ENCODE measurements at regions not wholly inside any gene's neighbourhood (a gene's known extent, or its start where the extent isn't known, plus 50 kb on each side); places are given as distances from the start of the nearest gene placed in this dataset.

DNA sequence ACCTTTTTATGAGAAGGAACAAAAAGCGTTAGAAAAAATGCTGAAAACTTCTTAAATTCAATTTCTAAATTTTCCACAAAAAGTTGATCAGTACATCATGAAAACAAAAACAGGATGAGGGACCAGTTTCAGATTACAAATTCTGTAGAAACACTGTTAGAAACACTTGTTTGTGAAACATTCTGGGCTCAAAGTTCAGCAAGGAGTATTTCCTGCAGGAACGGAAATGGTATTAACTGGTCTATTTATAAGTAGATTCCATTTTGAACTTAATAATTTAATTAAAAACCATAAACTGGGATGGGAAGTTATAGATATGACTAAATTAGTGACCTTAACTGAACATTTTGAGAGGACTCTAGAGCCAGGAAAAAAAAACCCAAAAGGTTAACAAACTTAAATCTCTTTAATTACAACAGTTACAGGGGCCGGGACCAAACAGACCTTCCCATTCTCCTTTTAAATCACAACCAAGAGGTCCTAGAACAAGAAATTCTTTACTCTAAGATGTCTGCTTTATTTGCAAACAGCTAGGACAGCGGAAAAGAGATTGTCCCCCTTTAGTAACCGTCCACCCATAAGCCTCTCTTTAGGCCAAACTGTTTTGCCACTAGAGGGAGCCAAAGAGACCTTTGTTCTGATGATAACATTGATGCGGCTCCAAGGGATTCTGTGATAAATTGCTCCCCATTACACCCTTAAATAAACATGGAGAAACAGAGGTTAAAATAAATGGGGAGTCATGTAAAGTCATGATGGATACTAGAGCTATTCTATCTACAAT, 69.0 kb upstream of the RERGL start:
- no peak overlapping the region for H4K8ac ChIP-seq (ENCODE audit: low read depth in 2 of 2, low read length in 2 of 2)
- no peak overlapping the region for H3K9ac ChIP-seq (ENCODE audit: low read depth, low read length)
- DNase-seq (peak; percentile 25), ATAC-seq (ENCODE audit: low read depth) (peak; percentile 54; the same call in 1 of the 2 replicates)
- no peak overlapping the region for H3K56ac ChIP-seq (ENCODE audit: extremely low read depth, insufficient read depth, low read length)
- BruUV-seq (replicated peaks), result no TSS peak
- no peak overlapping the region for H3K23ac ChIP-seq (ENCODE audit: low read depth, low read length)
- H2BK20ac ChIP-seq (ENCODE audit: low read depth, low read length), result no peak overlapping the region
- no peaks in the 10 kb centered on the region for H3K79me1 ChIP-seq (ENCODE audit: low read depth in 1 of 2, low read length in 2 of 2)
- H2BK5ac ChIP-seq (ENCODE audit: low read depth, low read length, poor library complexity, severe bottlenecking), result no peak overlapping the region
- no peak overlapping the region for H3K14ac ChIP-seq (replicated peaks; ENCODE audit: low read depth, low read length)
- no peak overlapping the region for H2AK5ac ChIP-seq (ENCODE audit: low read depth, low read length)
- H2AK9ac ChIP-seq (replicated peaks; ENCODE audit: low read depth, low read length, poor library complexity), result no peak overlapping the region
- H3K9me3 ChIP-seq (ENCODE audit: control insufficient read depth, insufficient read depth, low read length), result no peaks in the 10 kb centered on the region
- dilution Hi-C loops (cut with HindIII; ENCODE audit: low sequenced_read_pairs, unreplicated experiment), result no loop called here
- in situ Hi-C loops (cut with MboI; ENCODE audit: low sequenced_read_pairs), result no loop called here
- H3K4me2 ChIP-seq (ENCODE audit: low read depth, low read length), result no peak overlapping the region
- H3K18ac ChIP-seq (ENCODE audit: low read depth, low read length), result no peak overlapping the region
- no peak overlapping the region for H2BK120ac ChIP-seq (ENCODE audit: low read depth, low read length)
- H3K36me3 ChIP-seq (ENCODE audit: control insufficient read depth, insufficient read depth, low read length), result no peaks in the 10 kb centered on the region
- 80% methylated on average over 1 of the region's 6 CpGs; no CpG with 5 or more reads in 1 of the 2 experiments for WGBS, 2 experiments (ENCODE audit: extremely low coverage in 2 of 2, insufficient read length in 1 of 2)
- no peaks in the 10 kb centered on the region for H4K20me1 ChIP-seq (ENCODE audit: insufficient read depth, low read length)
- H3K9me1 ChIP-seq (ENCODE audit: insufficient read depth, low read length), result no peaks in the 10 kb centered on the region
- H3K27ac ChIP-seq (ENCODE audit: insufficient read depth, low read length), result no peak overlapping the region
- no peak overlapping the region for H3K4ac ChIP-seq (ENCODE audit: low read depth, low read length)
- H3K4me3 ChIP-seq (ENCODE audit: insufficient read depth, low read depth, low read length), result no peak overlapping the region
- no peaks in the 10 kb centered on the region for H3K4me1 ChIP-seq (ENCODE audit: control insufficient read depth, insufficient read depth, low read length)
- H3K27me3 ChIP-seq (ENCODE audit: control insufficient read depth, insufficient read depth, low read length), result no peaks in the 10 kb centered on the region
- ChIA-PET CTCF (interaction anchor here (0.8 kb wide), 2 partner anchors 14 to 1251 kb away, joined by 3 read pairs; no protein-coding TSS in a partner anchor), POLR2A (ENCODE audit: unreplicated experiment) (no interaction called here)
- no peak overlapping the region for H4K91ac ChIP-seq (ENCODE audit: insufficient read depth, low read depth, low read length)
- TF ChIP-seq MXI1 (IDR thresholded peaks at IDR 0.05; ENCODE audit: borderline replicate concordance, low read depth, low read length) (no peak), POLR2A (IDR thresholded peaks at IDR 0.05; ENCODE audit: low read depth, low read length) (no peak), BHLHE40 (IDR thresholded peaks at IDR 0.05; ENCODE audit: low read depth, low read length) (no peak), SMC3 (IDR thresholded peaks at IDR 0.05; ENCODE audit: low read depth, low read length) (no peak), MAFK (IDR thresholded peaks at IDR 0.05; ENCODE audit: low read depth, low read length) (no peak), CHD1 (IDR thresholded peaks at IDR 0.05; ENCODE audit: low read depth, low read length) (no peak), RFX5 (IDR thresholded peaks at IDR 0.05; ENCODE audit: low read depth, low read length) (no peak), RAD21 (IDR thresholded peaks at IDR 0.05; ENCODE audit: low read length) (0 out of 2 replicates have a peak, but pooled peaks have one; percentile 13), NFE2L2 (IDR thresholded peaks at IDR 0.05; ENCODE audit: low read depth, low read length) (no peak)
- TF ChIP-seq, protein P1, sequence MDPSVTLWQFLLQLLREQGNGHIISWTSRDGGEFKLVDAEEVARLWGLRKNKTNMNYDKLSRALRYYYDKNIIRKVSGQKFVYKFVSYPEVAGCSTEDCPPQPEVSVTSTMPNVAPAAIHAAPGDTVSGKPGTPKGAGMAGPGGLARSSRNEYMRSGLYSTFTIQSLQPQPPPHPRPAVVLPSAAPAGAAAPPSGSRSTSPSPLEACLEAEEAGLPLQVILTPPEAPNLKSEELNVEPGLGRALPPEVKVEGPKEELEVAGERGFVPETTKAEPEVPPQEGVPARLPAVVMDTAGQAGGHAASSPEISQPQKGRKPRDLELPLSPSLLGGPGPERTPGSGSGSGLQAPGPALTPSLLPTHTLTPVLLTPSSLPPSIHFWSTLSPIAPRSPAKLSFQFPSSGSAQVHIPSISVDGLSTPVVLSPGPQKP (IDR thresholded peaks at IDR 0.05; ENCODE audit: borderline replicate concordance, low read depth, low read length), result no peak
- TF ChIP-seq, protein P2, sequence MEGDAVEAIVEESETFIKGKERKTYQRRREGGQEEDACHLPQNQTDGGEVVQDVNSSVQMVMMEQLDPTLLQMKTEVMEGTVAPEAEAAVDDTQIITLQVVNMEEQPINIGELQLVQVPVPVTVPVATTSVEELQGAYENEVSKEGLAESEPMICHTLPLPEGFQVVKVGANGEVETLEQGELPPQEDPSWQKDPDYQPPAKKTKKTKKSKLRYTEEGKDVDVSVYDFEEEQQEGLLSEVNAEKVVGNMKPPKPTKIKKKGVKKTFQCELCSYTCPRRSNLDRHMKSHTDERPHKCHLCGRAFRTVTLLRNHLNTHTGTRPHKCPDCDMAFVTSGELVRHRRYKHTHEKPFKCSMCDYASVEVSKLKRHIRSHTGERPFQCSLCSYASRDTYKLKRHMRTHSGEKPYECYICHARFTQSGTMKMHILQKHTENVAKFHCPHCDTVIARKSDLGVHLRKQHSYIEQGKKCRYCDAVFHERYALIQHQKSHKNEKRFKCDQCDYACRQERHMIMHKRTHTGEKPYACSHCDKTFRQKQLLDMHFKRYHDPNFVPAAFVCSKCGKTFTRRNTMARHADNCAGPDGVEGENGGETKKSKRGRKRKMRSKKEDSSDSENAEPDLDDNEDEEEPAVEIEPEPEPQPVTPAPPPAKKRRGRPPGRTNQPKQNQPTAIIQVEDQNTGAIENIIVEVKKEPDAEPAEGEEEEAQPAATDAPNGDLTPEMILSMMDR (conservative IDR thresholded peaks at IDR 0.05; ENCODE audit: low read depth, low read length), result peak; percentile 48
- TF ChIP-seq, protein P3, sequence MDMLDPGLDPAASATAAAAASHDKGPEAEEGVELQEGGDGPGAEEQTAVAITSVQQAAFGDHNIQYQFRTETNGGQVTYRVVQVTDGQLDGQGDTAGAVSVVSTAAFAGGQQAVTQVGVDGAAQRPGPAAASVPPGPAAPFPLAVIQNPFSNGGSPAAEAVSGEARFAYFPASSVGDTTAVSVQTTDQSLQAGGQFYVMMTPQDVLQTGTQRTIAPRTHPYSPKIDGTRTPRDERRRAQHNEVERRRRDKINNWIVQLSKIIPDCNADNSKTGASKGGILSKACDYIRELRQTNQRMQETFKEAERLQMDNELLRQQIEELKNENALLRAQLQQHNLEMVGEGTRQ (IDR thresholded peaks at IDR 0.05; ENCODE audit: low read depth, low read length), result no peak
- intact Hi-C loops (cut with micrococcal nuclease), result loop anchor here (1.0 kb wide), 1 partner anchor 65 kb away; no protein-coding TSS in a partner anchor
- no peak overlapping the region for H4K5ac ChIP-seq (ENCODE audit: low read depth, low read length)
- no peak overlapping the region for H2AFZ ChIP-seq (replicated peaks; ENCODE audit: low read length, poor library complexity)
- no peak overlapping the region for H2BK15ac ChIP-seq (ENCODE audit: low read depth, low read length)
